Mesendoderm (in vitro differentiated cells): ENCODE measurements at regions not wholly inside any gene's neighbourhood (a gene's known extent, or its start where the extent isn't known, plus 50 kb on each side); places are given as distances from the start of the nearest gene placed in this dataset.

Experiments
- DNase-seq: peaks from one replicate; pipeline ENCODE4 v3.0.0; 2013
- H2AK5ac ChIP-seq: 2 replicates; pipeline ENCODE4 v1.6.1; 2013; ENCODE audit warnings: low read length, inconsistent platforms
- H2BK120ac ChIP-seq: 2 replicates; pipeline ENCODE4 v1.6.1; 2013; ENCODE audit warnings: low read depth, mild to moderate bottlenecking, low read length, moderate library complexity, mixed read lengths
- H2BK15ac ChIP-seq: replicated peaks from 2 replicates; pipeline ENCODE4 v1.6.1; 2013; ENCODE audit warnings: low read depth, mild to moderate bottlenecking, moderate library complexity
- H2BK5ac ChIP-seq: 2 replicates; pipeline ENCODE4 v1.6.1; 2013; ENCODE audit warnings: low read length, inconsistent platforms
- H3K18ac ChIP-seq: 2 replicates; pipeline ENCODE4 v1.6.1; 2013; ENCODE audit warnings: mild to moderate bottlenecking, low read length, mixed read lengths
- H3K23ac ChIP-seq: one replicate; pipeline ENCODE4 v1.6.1; 2013; ENCODE audit warnings: low read length
- H3K27ac ChIP-seq: 2 replicates; pipeline ENCODE4 v1.5.1; 2013; ENCODE audit warnings: low read depth, mild to moderate bottlenecking, inconsistent platforms, low read length, moderate library complexity
- H3K27me3 ChIP-seq: 2 replicates; pipeline ENCODE4 v1.6.1; 2013; ENCODE audit warnings: low read length, control low read depth, mild to moderate bottlenecking, inconsistent platforms; ENCODE audit not compliant: insufficient read depth, poor library complexity
- H3K36me3 ChIP-seq: 2 replicates; pipeline ENCODE4 v1.6.1; 2013; ENCODE audit warnings: low read length, inconsistent platforms; ENCODE audit not compliant: control insufficient read depth, insufficient read depth
- H3K4ac ChIP-seq: one replicate; pipeline ENCODE4 v1.6.1; 2013; ENCODE audit warnings: low read depth, mild to moderate bottlenecking, low read length, moderate library complexity
- H3K4me1 ChIP-seq: 2 replicates; pipeline ENCODE4 v1.6.1; 2013; ENCODE audit warnings: low read depth, low read length, inconsistent platforms; ENCODE audit not compliant: control insufficient read depth
- H3K4me2 ChIP-seq: 2 replicates; pipeline ENCODE4 v1.6.1; 2013; ENCODE audit warnings: low read length
- H3K4me3 ChIP-seq: 2 replicates; pipeline ENCODE4 v1.5.1; 2013; ENCODE audit warnings: mild to moderate bottlenecking, low read length
- H3K56ac ChIP-seq: one replicate; pipeline ENCODE4 v1.6.1; 2013; ENCODE audit warnings: low read length
- H3K79me1 ChIP-seq: 2 replicates; pipeline ENCODE4 v1.6.1; 2013; ENCODE audit warnings: low read length, inconsistent platforms
- H3K79me2 ChIP-seq: 2 replicates; pipeline ENCODE4 v1.6.1; 2013; ENCODE audit warnings: mild to moderate bottlenecking, low read length; ENCODE audit not compliant: control insufficient read depth, insufficient read depth
- H3K9ac ChIP-seq: 2 replicates; pipeline ENCODE4 v1.6.1; 2013; ENCODE audit warnings: low read length, inconsistent platforms
- H4K5ac ChIP-seq: one replicate; pipeline ENCODE4 v1.6.1; 2013; ENCODE audit warnings: low read length
- H4K8ac ChIP-seq: one replicate; pipeline ENCODE4 v1.6.1; 2013; ENCODE audit warnings: low read depth, mild to moderate bottlenecking, control low read depth, low read length, moderate library complexity
- WGBS: extraction: QIAGEN DNeasy Blood & Tissue Kit; methylation state at CpG from one replicate; pipeline ENCODE4 v1.1.7; 2013; ENCODE audit warnings: low lambda C conversion rate, missing lambda C conversion rate; ENCODE audit not compliant: insufficient coverage; ENCODE audit errors: extremely low coverage; 5-methylcytosine and 5-hydroxymethylcytosine counted together

DNA sequence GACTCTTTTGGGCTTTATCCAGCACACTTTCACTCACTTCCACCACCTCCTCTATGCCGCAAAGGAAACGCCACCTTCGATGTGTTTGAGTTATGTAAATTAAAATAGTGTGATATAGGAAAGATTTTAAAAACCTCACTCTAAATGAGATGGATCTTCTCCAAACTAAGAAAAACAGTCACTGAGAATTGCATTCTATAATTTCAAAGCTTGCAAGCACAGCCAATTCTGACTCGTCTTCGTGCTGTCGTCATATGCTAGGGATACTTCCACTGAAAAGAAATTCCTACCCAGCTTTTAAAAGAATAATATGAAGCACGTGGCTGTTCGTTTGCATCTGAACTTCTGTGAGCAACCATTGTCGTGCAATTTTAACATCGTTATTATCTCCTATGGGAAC is 162.5 kb downstream of the SH3BP4 start:
- Histone ChIP-seq H3K27me3 (no peaks in the 10 kb centered on the region), H3K36me3 (no peaks in the 10 kb centered on the region), H3K18ac (no peak overlapping the region), H2BK5ac (no peak overlapping the region), H3K79me1 (no peaks in the 10 kb centered on the region), H3K4me1 (no peaks in the 10 kb centered on the region), H3K4me2 (no peak overlapping the region), H4K5ac (no peak overlapping the region), H3K79me2 (no peaks in the 10 kb centered on the region), H3K23ac (no peak overlapping the region), H3K4ac (no peak overlapping the region), H2BK120ac (no peak overlapping the region), H3K4me3 (no peak overlapping the region), H3K27ac (no peak overlapping the region), H4K8ac (no peak overlapping the region), H3K56ac (no peak overlapping the region), H2BK15ac (no peak overlapping the region), H2AK5ac (no peak overlapping the region), H3K9ac (no peak overlapping the region)
- no CpG with 5 or more reads among the region's 10 CpGs for WGBS
- no peak for DNase-seq

DNA sequence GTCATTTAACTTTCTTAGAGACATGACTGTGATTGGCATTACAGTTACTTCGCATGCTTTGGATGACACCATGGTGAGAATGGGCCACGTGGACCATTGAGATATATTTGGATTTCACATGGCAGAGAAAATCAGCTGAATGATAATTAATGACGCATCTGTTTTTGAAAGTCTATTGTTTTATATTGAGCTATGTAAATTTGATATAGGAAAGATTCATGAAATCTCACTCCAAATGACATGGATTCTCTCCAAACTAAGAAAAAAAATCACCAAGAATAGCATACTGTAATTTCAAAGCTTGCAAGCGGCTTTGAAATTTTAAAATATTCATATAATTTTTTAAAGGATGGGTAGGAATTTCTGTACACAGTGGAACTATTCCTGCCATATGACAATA is 163.7 kb downstream of the SH3BP4 start:
- H3K79me2 ChIP-seq: no peaks in the 10 kb centered on the region
- H2BK15ac ChIP-seq: no peak overlapping the region
- no peaks in the 10 kb centered on the region for H3K36me3 ChIP-seq
- no peak overlapping the region for H2AK5ac ChIP-seq
- H2BK120ac ChIP-seq: no peak overlapping the region
- H4K5ac ChIP-seq: no peak overlapping the region
- H3K27me3 ChIP-seq: no peaks in the 10 kb centered on the region
- no peak overlapping the region for H3K9ac ChIP-seq
- no peak for DNase-seq
- no peak overlapping the region for H4K8ac ChIP-seq
- H3K4me1 ChIP-seq: no peaks in the 10 kb centered on the region
- WGBS: no CpG with 5 or more reads among the region's 4 CpGs
- no peak overlapping the region for H3K4me3 ChIP-seq
- H3K79me1 ChIP-seq: no peaks in the 10 kb centered on the region
- no peak overlapping the region for H2BK5ac ChIP-seq
- H3K23ac ChIP-seq: no peak overlapping the region
- H3K18ac ChIP-seq: no peak overlapping the region
- no peak overlapping the region for H3K4me2 ChIP-seq
- H3K4ac ChIP-seq: no peak overlapping the region
- H3K27ac ChIP-seq: no peak overlapping the region
- no peak overlapping the region for H3K56ac ChIP-seq

DNA sequence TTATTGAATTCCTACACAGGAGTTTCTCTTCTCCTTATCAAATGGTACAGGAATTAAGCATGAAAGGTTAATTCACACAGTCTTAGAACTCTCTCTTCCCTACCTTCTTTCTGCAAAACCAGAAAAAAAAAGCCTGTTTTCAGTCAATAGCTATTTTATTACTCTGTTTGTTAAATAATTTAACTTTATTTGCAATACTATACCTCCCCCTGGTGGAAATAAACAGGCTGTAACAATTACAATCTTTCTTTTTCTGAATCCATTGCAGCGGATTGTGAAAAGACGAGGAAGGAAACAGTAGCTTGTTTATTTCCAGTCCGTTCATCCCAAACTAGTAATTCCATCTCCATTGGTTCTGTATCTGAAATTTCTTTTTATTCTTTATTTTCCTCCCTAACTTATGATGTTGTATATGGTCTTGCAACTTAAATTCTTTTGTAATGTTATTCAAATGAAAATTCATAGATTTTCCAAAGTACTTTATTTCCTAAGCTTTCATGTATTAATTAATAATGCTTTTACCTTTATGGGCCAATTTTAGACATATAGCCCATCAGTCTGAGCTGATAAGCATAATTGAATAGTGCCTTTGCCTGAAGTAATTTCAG is 165.2 kb downstream of the SH3BP4 start:
- no peak overlapping the region for H3K4me3 ChIP-seq
- no peak overlapping the region for H2BK15ac ChIP-seq
- no peak overlapping the region for H3K18ac ChIP-seq
- H3K27ac ChIP-seq: no peak overlapping the region
- H3K27me3 ChIP-seq: no peaks in the 10 kb centered on the region
- no peaks in the 10 kb centered on the region for H3K36me3 ChIP-seq
- no peaks in the 10 kb centered on the region for H3K4me1 ChIP-seq
- no peak overlapping the region for H3K4ac ChIP-seq
- no peak overlapping the region for H3K9ac ChIP-seq
- no peak overlapping the region for H3K56ac ChIP-seq
- no peak overlapping the region for H4K5ac ChIP-seq
- H3K23ac ChIP-seq: no peak overlapping the region
- H2BK120ac ChIP-seq: no peak overlapping the region
- H3K79me1 ChIP-seq: no peaks in the 10 kb centered on the region
- DNase-seq: peak; percentile 45
- no peak overlapping the region for H2BK5ac ChIP-seq
- no peak overlapping the region for H3K4me2 ChIP-seq
- H2AK5ac ChIP-seq: no peak overlapping the region
- H3K79me2 ChIP-seq: no peaks in the 10 kb centered on the region
- no CpG with 5 or more reads among the region's 3 CpGs for WGBS
- no peak overlapping the region for H4K8ac ChIP-seq

DNA sequence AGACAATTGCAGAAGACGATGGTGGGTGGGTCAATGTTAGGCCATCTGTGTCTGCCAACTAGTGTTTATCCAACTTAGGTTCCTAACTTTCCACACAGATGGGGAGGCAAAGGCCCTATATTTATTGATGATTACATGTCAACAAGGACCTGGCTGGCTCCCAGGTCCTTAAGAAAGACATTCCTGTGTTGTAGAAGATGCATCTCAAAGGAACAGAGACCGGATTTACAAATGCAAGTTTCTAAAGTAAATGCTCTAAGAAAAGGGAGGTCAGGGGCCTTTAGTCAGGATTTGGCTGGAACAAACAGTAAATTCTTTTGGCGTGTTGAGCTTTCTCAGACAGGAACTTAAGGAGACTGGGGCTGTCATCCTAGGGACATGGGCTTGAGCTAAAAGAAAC is 175.0 kb downstream of the SH3BP4 start:
- Histone ChIP-seq H2BK15ac (no peak overlapping the region), H4K5ac (no peak overlapping the region), H3K9ac (no peak overlapping the region), H3K79me2 (no peaks in the 10 kb centered on the region), H2BK120ac (no peak overlapping the region), H3K18ac (no peak overlapping the region), H3K27ac (no peak overlapping the region), H3K27me3 (peaks cover 4% of the 10 kb centered on the region), H3K79me1 (no peaks in the 10 kb centered on the region), H2BK5ac (no peak overlapping the region), H4K8ac (no peak overlapping the region), H3K36me3 (no peaks in the 10 kb centered on the region), H3K4ac (no peak overlapping the region), H3K56ac (no peak overlapping the region), H3K4me2 (no peak overlapping the region), H3K4me3 (no peak overlapping the region), H2AK5ac (no peak overlapping the region), H3K23ac (no peak overlapping the region), H3K4me1 (no peaks in the 10 kb centered on the region)
- no CpG with 5 or more reads among the region's 3 CpGs for WGBS
- DNase-seq: no peak

DNA sequence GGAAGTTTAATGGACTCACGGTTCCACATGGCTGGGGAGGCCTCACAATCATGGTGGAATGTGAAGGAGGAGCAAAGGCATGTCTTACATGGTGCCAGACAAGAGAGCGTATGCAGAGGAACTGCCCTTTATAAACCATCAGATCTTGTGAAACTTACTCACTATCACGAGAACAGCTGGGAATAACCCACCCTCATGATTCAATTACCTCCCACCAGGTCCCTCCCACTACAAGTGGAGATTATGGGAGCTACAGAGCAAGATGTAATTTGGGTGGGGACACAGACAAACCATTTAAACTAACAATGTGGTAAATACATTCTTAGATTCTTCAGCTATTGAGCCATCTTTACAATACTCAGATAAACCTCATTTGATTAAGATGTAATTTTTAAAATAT is 176.1 kb downstream of the SH3BP4 start:
- no peaks in the 10 kb centered on the region for H3K36me3 ChIP-seq
- H2BK5ac ChIP-seq: no peak overlapping the region
- H3K4me3 ChIP-seq: no peak overlapping the region
- no peak overlapping the region for H3K4ac ChIP-seq
- H2BK15ac ChIP-seq: no peak overlapping the region
- no peak overlapping the region for H3K27ac ChIP-seq
- H3K79me2 ChIP-seq: no peaks in the 10 kb centered on the region
- H2BK120ac ChIP-seq: no peak overlapping the region
- no peak overlapping the region for H4K5ac ChIP-seq
- no peaks in the 10 kb centered on the region for H3K79me1 ChIP-seq
- no CpG with 5 or more reads among the region's 3 CpGs for WGBS
- no peak for DNase-seq
- no peak overlapping the region for H2AK5ac ChIP-seq
- H3K56ac ChIP-seq: no peak overlapping the region
- H3K4me2 ChIP-seq: no peak overlapping the region
- H3K23ac ChIP-seq: no peak overlapping the region
- H3K4me1 ChIP-seq: no peaks in the 10 kb centered on the region
- no peak overlapping the region for H4K8ac ChIP-seq
- H3K27me3 ChIP-seq: peaks cover 4% of the 10 kb centered on the region
- no peak overlapping the region for H3K9ac ChIP-seq
- H3K18ac ChIP-seq: no peak overlapping the region

DNA sequence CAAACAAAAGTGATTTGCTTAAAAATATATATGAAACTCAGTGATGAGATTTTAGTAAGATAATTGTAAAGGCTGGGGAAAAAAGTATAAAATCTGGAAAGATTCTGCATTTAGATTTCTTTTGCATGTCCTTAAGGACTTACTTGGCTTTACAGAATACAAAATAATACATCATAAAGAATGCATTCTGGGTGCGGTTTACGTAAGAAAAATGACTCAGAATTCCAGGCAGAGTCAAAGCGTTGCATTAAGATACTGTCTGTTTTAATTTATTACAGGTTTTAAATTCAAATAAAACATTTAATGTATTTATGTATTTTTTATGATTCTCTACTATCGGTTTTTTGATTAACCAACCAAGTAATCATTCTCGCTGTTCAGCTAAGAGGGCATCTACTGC is 178.0 kb downstream of the SH3BP4 start:
- Histone ChIP-seq H3K9ac (no peak overlapping the region), H2BK15ac (no peak overlapping the region), H3K56ac (no peak overlapping the region), H3K27me3 (peaks cover 4% of the 10 kb centered on the region), H3K36me3 (no peaks in the 10 kb centered on the region), H2BK120ac (no peak overlapping the region), H3K23ac (no peak overlapping the region), H3K4me1 (no peaks in the 10 kb centered on the region), H3K4ac (no peak overlapping the region), H3K79me2 (no peaks in the 10 kb centered on the region), H2AK5ac (no peak overlapping the region), H4K8ac (no peak overlapping the region), H3K4me2 (no peak overlapping the region), H2BK5ac (no peak overlapping the region), H3K18ac (no peak overlapping the region), H3K4me3 (no peak overlapping the region), H3K79me1 (no peaks in the 10 kb centered on the region), H4K5ac (no peak overlapping the region), H3K27ac (no peak overlapping the region)
- WGBS: no CpG with 5 or more reads among the region's 5 CpGs
- no peak for DNase-seq
